Activated CD8-positive, alpha-beta memory T cell treated with anti-CD3 and anti-CD28 coated beads, Interleukin-2, amount 50 U/mL, for 48 hours (primary cell): ENCODE measurements at regions not wholly inside any gene's neighbourhood (a gene's known extent, or its start where the extent isn't known, plus 50 kb on each side); places are given as distances from the start of the nearest gene placed in this dataset.

Experiments used
- DNase-seq: peaks from one replicate; pipeline ENCODE4 v3.0.0-alpha.2; 2020

DNA sequence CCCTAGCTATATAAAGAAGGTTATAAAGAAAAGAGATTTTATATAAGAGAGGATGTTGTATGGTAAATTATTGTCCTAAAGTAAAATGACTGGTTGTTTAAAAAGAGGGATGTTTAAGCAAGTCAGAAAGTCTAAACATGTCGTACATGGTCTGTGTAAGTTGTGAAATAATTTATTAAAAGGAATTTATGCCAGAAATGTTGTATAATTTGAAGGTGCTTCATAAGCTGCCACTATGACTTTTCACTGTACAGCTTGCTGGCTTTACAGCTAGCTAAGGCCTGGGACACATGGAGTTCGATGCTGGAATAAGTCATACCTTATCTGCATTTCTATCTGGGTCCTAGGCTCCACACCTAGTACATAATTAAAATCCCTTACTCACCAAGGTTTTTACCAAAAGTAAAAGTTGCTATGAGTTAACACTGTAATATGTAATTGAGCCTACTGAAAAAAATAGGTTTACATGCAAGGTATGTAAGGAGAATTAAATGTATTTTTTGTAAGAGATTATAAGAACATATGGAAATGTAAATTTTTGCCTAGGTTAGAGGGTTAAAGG is 59.0 kb upstream of the EDEM3 start:
- DNase-seq = no peak

DNA sequence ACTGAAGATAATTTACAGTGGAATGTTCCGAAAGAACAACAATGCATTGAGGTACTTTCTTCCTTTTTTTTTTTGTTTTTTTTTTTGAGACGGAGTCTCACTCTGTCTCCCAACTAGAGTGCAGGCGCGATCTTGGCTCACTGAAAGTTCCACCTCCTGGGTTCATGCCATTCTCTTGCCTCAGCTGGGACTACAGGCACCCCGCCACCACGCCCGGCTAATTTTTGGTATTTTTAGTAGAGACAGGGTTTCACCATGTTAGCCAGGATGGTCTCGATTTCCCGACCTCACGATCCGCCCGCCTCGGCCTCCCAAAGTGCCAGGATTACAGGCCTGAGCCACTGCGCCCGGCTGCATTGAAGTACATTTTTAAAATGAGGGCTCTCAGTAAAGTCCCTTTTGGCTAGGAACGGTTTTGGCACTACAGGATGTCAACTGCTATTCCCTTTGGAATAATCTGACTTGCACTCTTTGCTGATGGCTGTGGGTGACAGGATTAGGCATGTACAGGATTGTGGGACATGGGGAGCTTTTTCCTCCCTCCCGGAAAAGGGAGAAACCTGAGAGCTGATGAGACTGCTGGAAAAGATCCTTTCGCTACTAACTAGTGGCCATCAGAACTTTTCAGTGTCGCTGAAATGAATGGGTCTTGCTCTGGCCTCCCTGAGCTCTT is 56.9 kb upstream of the EDEM3 start:
- DNase-seq = no peak

DNA sequence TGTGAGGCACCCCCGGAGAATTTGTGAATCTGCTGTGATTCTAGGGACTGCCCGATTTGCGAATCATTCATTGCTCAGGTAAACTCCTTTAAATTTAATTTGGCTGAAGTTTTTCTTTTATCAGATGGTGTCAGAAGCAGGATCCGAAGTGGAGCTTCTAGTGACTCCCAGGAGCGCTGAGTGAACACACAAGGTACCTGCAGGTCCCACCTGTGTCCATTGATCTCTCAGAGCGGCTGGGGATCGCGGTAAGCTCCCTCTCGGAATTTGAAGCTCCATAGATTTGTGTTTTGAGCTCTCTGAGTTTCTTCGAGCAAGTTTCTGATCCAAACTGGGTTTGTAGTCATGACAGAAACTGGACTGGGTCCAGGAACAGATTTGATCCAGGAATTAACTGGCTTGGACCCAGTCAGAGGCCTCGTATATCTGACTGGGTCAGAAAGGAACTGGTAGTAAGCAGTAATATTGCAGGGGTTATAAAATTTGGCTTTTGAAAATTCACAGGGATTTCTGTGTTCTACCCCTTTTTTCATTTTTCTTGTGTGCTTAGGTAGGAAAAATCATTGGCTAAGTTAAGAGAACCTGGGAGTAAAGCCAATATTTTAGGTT is 56.2 kb upstream of the EDEM3 start:
- DNase-seq = no peak

DNA sequence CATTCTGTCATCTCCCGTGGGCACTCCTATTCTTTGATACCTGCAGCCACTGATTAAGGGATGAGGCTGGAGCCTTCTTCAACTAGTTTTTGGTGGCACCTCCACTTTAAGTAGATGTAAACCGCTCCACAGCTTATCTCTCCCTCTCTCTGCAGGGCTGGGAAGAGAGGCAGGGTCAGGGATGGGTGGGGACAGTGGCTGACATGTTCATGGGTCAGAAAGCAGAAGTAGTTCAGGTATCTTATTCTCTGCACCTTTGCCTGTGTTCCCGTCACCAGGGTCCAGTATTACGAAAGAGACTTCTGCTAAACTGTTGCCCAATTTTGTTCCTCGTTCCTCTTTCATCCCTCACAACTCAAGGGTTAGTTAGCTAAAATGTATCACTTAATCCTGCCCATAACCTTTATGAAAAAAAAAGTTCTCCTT is 51.7 kb upstream of the EDEM3 start:
- DNase-seq = no peak

DNA sequence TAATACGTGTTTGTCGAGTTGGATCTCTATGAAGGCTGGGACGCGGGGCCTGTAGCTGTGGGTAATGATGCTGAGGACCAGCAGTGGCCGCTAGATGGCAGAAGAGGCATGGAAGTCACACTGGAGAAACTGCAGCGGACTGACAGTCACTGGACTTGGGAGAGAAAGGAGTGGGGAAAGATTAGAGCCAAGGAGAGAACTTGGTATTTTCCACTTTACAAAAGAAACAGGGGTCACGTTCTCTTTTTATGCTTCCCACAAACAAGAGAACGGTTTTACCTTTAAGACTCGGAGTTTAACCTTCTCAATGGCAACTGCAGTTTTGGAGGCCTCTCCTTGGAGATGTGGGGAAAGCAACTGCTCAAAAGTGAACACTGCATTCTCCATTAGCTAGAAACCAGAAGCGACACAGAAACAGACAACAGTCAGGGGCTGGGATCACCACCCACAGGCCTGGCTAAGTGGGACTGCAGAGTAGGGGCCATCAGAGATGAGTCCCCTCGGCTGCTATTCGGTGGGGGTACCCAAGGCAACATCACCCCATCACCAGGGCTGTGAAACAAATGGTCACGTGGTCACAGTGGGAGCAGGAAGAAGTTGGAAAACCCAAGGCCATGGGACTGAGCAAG is 51.1 kb upstream of the EDEM3 start:
- DNase-seq = peak; percentile 88
